ENCODE measurements at regions not wholly inside any gene's neighbourhood (a gene's known extent, or its start where the extent isn't known, plus 50 kb on each side); places are given as distances from the start of the nearest gene placed in this dataset.

DNA sequence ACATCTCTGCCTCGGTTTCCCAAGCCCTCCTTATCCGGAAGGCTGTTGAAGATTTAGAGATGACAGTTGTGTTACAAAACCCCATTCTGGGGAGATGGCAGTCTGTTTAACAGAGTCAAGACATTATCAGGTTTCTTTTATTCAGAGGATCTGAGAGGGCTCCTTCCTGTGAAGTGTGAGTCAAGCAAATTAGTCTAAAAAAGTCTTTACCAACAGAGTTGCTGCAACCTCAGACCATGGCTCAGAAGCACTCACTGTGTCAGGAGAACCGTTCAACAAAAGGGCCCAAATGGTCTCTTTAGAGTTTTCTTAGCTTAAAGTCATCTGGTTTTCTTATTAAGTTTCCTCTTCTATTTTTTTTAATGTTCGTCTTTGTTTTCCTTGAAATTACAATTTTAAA lies 717.8 kb downstream of the EPM2A start:
- H3K4me3 ChIP-seq (ENCODE audit: low read depth, low read length) = no peak overlapping the region
- TF ChIP-seq CTCF (conservative IDR thresholded peaks at IDR 0.05; ENCODE audit: low read depth, low read length) = no peak
- DNase-seq (ENCODE audit: low read depth) = peak; percentile 17

- no peak for TF ChIP-seq CTCF (conservative IDR thresholded peaks at IDR 0.05; ENCODE audit: low read depth, low read length)
- H3K4me3 ChIP-seq (ENCODE audit: low read depth, low read length) = no peak overlapping the region
Measured at GRCh38 chr6:145018027-145018426, 717.3 kb downstream of the EPM2A start.

DNA sequence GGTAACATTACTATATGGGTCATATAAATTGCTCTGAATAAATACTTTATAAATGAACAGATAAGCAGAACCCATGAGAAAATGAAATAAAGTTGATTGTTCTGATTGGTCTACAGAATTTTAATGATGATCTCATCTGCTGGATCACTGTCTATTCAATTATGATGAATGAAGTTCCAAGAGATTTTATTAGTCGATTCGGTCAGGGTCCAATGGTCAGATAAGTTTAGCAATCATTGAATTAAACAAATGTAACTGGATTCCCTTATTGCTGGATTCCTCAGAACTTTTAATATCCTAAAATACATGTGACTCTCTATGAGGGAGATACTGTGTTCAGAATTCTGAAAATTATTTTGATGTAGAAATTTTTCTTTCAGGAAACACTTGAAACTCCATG lies 715.2 kb downstream of the EPM2A start:
- no peak for DNase-seq (ENCODE audit: low read depth)
- no peak overlapping the region for H3K4me3 ChIP-seq (ENCODE audit: low read depth, low read length)
- no peak for TF ChIP-seq CTCF (conservative IDR thresholded peaks at IDR 0.05; ENCODE audit: low read depth, low read length)

More at GRCh38 chr6:145018027-145018426, 717.3 kb downstream of the EPM2A start:
- no peak for DNase-seq (ENCODE audit: low read depth)

DNA sequence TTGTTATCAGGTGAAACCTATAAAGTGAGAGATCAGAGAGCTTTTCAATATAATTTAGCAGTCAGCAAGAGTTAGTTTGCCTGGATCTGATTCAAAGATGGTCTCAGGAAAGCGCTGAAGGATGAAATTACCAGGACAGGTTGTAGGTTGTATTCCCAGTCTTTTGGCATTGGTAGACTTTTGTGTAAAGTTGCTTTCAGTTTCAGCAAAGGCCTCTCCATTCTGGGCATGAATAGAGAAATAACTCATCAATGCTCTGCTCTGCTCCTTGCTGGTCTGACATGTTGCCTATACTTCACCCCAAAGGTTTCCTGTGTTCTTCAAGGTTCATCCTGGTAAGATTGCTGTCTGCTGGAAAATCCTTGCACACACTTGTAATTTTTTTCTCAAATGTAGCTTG lies 714.8 kb downstream of the EPM2A start:
- no peak for DNase-seq (ENCODE audit: low read depth)
- no peak overlapping the region for H3K4me3 ChIP-seq (ENCODE audit: low read depth, low read length)
- no peak for TF ChIP-seq CTCF (conservative IDR thresholded peaks at IDR 0.05; ENCODE audit: low read depth, low read length)

DNA sequence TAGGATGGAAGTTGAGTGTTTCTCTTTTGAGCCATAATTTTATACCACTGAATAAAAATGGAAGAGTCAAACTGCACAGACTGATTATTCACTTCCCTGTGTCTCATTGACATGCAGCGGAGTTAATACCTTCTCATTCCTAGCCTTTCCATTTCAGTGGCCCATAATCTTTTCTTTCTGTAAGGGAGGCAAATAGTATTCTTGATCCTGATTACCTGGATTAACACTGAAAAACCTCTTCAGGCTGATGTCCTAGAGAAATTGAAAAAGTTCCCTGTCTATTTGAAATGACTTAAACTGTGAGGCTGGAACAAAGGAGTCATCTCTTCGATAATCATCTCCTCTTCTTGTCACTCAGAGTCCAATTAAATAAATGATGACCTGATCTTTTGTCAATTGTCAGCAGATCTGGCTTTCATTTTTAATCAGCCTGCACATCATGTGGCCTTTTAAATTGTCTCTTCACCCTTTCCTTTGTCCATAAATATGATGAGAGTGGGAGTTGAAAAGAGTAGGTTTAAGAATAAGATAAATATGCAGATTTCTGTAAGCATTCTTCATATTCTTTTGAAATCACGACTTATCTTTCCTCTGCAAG lies 713.0 kb downstream of the EPM2A start:
- TF ChIP-seq CTCF (conservative IDR thresholded peaks at IDR 0.05; ENCODE audit: low read depth, low read length) = no peak
- DNase-seq (ENCODE audit: low read depth) = no peak
- H3K4me3 ChIP-seq (ENCODE audit: low read depth, low read length) = no peak overlapping the region

- H3K4me3 ChIP-seq (ENCODE audit: low read depth, low read length) = no peak overlapping the region
- no peak for DNase-seq (ENCODE audit: low read depth)
- TF ChIP-seq CTCF (conservative IDR thresholded peaks at IDR 0.05; ENCODE audit: low read depth, low read length) = no peak
Measured at GRCh38 chr6:145023116-145023726, 712.1 kb downstream of the EPM2A start.

GRCh38 chr6:145025488-145025887 lies 709.8 kb downstream of the EPM2A start:
- no peak overlapping the region for H3K4me3 ChIP-seq (ENCODE audit: low read depth, low read length)
- no peak for TF ChIP-seq CTCF (conservative IDR thresholded peaks at IDR 0.05; ENCODE audit: low read depth, low read length)
- no peak for DNase-seq (ENCODE audit: low read depth)

All from choroid plexus epithelial cell (primary cell).